SU-DHL-6 (cell line): ENCODE measurements at regions not wholly inside any gene's neighbourhood (a gene's known extent, or its start where the extent isn't known, plus 50 kb on each side); places are given as distances from the start of the nearest gene placed in this dataset.

Experiments used
- CTCF ChIP-seq: fragments of 200-600 bp; sonication (generic); IDR thresholded peaks from one replicate; pipeline ENCODE4 v1.5.1; 2017; ENCODE audit warnings: antibody characterized with exemption, mild to moderate bottlenecking, low read length, moderate library complexity; ENCODE audit not compliant: insufficient read depth, poor library complexity, severe bottlenecking
- EZH2phosphoT487 ChIP-seq: fragments of 200-600 bp; sonication (generic), shearing (Covaris generic); conservative IDR thresholded peaks from 2 replicates; pipeline ENCODE4 v1.6.1; 2018; ENCODE audit warnings: mild to moderate bottlenecking, antibody characterized with exemption, low read length, moderate library complexity, mixed read lengths

- TF ChIP-seq CTCF (no peak), EZH2phosphoT487 (no peak)
These were observed 120.5 kb downstream of the C5orf15 start for GRCh38 chr5:133847886-133848285.
